PFSK-1 (cell line): ENCODE measurements at regions not wholly inside any gene's neighbourhood (a gene's known extent, or its start where the extent isn't known, plus 50 kb on each side); places are given as distances from the start of the nearest gene placed in this dataset.

Source experiments
- FOXP2 ChIP-seq: optimal IDR thresholded peaks from 2 replicates; pipeline ENCODE3; 2011; ENCODE audit warnings: borderline replicate concordance, control low read depth, inconsistent platforms; ENCODE audit not compliant: insufficient read depth; ENCODE audit errors: extremely low read length, extremely low read depth
- POLR2AphosphoS5 ChIP-seq: IDR thresholded peaks from 2 replicates; pipeline ENCODE4 v1.6.1; 2012; ENCODE audit warnings: low read depth, mild to moderate bottlenecking, control low read depth, low read length, moderate library complexity
- SIN3A ChIP-seq: IDR thresholded peaks from 2 replicates; pipeline ENCODE4 v1.6.1; 2012; ENCODE audit warnings: mild to moderate bottlenecking, low read length, moderate library complexity, borderline replicate concordance; ENCODE audit not compliant: insufficient read depth
- TAF1 ChIP-seq: IDR thresholded peaks from 2 replicates; pipeline ENCODE4 v1.6.1; 2012; ENCODE audit warnings: low read length, control low read depth, borderline replicate concordance; ENCODE audit not compliant: insufficient read depth
- TF ChIP-seq, protein P1 (sequence below), 2 experiments: IDR thresholded peaks; 2 replicates each; pipeline versions ENCODE4 v1.6.1 to v1.8.0; 2011 to 2012; ENCODE audit warnings: low read depth in 2 of 2, low read length in 2 of 2, control low read depth in 1 of 2, inconsistent platforms in 1 of 2, mild to moderate bottlenecking in 1 of 2, moderate library complexity in 1 of 2; ENCODE audit not compliant: insufficient read depth in 1 of 2

DNA sequence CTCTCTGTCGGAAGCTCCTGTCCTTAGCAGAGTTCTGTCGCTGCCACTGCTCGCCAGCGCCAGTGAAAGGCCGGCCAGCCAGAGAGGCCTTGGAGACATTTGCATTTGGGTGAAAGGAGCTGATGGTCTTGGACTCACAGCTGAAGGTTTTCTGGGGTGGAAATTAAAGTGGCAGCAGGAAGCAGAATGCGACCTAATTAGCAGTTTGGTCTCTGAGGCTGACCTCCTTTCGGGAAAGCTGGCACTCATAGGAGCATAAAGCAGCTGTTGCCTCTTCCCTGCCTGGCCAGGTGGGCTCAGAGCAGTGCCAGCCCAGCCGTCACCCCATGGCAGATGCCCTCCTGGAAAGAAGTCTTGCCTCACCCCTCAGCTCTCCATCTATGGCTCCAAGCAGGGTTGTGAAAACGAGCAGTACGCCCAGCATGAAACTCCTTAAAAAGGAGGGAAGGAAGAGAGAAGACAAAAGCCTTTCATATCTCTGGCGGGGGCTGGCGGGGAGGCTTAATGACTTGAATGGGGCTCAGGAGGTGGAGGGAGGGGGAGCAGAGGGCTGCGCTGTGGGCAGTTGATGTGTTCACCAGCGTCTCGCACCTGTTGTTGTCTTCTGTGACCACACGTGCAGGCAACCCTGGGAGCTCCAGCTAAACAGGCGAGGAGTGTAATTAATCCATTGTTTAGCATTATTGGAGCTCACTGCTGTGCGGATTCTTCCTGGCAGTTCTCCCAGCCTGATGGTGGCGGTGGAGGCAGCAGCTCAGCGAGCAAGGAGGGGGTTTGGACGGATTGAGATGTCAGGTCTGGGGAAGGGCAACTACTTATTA, 264.0 kb downstream of the MID1IP1 start:
- TF ChIP-seq SIN3A, result no peak
- no peak for TF ChIP-seq TAF1
- TF ChIP-seq POLR2AphosphoS5, result no peak
- TF ChIP-seq FOXP2, result no peak
- TF ChIP-seq, protein P1, sequence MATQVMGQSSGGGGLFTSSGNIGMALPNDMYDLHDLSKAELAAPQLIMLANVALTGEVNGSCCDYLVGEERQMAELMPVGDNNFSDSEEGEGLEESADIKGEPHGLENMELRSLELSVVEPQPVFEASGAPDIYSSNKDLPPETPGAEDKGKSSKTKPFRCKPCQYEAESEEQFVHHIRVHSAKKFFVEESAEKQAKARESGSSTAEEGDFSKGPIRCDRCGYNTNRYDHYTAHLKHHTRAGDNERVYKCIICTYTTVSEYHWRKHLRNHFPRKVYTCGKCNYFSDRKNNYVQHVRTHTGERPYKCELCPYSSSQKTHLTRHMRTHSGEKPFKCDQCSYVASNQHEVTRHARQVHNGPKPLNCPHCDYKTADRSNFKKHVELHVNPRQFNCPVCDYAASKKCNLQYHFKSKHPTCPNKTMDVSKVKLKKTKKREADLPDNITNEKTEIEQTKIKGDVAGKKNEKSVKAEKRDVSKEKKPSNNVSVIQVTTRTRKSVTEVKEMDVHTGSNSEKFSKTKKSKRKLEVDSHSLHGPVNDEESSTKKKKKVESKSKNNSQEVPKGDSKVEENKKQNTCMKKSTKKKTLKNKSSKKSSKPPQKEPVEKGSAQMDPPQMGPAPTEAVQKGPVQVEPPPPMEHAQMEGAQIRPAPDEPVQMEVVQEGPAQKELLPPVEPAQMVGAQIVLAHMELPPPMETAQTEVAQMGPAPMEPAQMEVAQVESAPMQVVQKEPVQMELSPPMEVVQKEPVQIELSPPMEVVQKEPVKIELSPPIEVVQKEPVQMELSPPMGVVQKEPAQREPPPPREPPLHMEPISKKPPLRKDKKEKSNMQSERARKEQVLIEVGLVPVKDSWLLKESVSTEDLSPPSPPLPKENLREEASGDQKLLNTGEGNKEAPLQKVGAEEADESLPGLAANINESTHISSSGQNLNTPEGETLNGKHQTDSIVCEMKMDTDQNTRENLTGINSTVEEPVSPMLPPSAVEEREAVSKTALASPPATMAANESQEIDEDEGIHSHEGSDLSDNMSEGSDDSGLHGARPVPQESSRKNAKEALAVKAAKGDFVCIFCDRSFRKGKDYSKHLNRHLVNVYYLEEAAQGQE (IDR thresholded peaks at IDR 0.05; ENCODE audit: insufficient read depth in 1 of 2, low read depth in 2 of 2, low read length in 2 of 2), result no peak

DNA sequence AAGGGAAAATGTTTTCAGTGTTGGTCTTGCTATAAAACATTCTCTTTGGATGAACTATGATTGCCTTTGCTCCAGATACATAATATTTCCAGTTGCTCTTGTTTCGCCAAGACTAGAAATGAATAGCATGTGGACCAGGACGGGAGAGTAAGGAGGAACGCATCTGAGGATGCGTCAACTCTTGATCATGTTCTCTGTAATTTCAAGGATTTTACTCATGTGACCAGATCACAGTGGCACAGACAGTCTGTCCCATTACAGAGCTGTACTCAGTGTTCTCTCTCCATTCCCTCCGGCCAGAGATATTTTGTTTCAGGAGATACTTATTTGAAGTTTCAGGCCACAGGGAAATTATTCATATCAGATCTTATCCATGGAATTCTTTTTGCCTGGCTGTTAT, 266.6 kb downstream of the MID1IP1 start:
- TF ChIP-seq, protein P1 (IDR thresholded peaks at IDR 0.05; ENCODE audit: insufficient read depth in 1 of 2, low read depth in 2 of 2, low read length in 2 of 2), result no peak
- TF ChIP-seq POLR2AphosphoS5, result no peak

DNA sequence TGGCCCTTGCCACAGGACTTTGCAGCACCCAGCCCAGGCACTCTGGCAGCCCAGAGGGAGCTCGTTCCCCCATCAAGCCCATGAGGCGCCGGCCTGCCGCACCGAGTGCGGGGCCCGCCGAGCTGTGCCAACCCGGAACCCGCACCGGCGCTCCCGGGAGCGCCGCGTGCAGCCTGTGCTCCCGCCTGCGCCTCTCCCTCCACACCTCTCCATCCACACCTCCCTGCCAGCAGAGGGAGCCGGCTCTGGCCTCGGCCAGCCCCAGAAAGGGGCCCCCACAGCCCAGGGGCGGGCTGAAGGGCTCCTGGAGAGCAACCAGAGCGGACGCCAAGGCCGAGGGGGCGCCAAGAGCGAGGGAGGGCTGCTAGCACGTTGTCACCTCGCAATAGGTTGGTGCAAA, 268.8 kb downstream of the MID1IP1 start:
- no peak for TF ChIP-seq SIN3A
- TF ChIP-seq TAF1, result no peak
- TF ChIP-seq, protein P1 (IDR thresholded peaks at IDR 0.05; ENCODE audit: insufficient read depth in 1 of 2, low read depth in 2 of 2, low read length in 2 of 2), result no peak
- no peak for TF ChIP-seq FOXP2
- no peak for TF ChIP-seq POLR2AphosphoS5

DNA sequence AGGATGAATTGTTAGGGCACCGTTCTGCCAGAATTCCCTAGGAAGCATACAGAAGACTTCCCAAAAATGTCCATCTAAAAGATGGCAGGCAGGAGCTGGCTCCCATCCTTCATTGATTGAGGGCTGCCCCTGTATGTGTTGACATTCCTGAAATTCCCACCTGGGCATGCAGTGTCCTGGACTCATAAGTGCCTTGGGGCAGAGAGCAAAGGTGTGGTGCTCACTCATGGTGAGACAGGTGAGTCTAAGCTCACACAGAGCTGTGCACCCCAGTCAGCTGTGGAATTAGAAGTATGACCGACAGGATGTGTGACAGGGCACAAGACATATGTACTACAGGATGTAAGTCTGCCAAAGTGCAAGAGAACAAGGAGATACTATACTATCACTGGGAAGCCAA, 271.9 kb downstream of the MID1IP1 start:
- TF ChIP-seq SIN3A (no peak), FOXP2 (no peak), TAF1 (no peak), POLR2AphosphoS5 (no peak)
- TF ChIP-seq, protein P1 (IDR thresholded peaks at IDR 0.05; ENCODE audit: insufficient read depth in 1 of 2, low read depth in 2 of 2, low read length in 2 of 2), result no peak

DNA sequence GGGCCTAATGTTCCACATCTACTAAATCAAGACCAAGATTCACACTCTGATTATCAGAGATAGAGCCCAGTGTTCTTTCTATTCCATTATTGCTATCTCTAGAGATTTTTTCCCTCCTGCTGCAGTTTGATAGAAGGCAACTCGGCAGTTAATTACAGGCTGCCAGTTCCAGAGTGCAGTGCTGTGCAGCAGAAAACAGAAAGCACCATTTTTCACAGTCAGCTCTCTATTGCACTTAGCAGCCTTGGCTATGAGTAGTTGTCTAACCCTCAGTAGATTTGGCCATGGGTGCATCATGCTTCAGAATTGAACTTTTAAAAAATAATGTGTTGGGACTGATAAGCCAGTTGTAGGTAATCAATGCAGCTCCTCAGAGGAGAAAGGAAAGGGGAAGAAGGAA, 295.3 kb downstream of the MID1IP1 start:
- TF ChIP-seq POLR2AphosphoS5, result no peak
- no peak for TF ChIP-seq FOXP2
- TF ChIP-seq, protein P1 (IDR thresholded peaks at IDR 0.05; ENCODE audit: insufficient read depth in 1 of 2, low read depth in 2 of 2, low read length in 2 of 2), result no peak
- TF ChIP-seq SIN3A, result no peak
- no peak for TF ChIP-seq TAF1
